Smooth muscle cell (in vitro differentiated cells): ENCODE measurements at regions not wholly inside any gene's neighbourhood (a gene's known extent, or its start where the extent isn't known, plus 50 kb on each side); places are given as distances from the start of the nearest gene placed in this dataset.

Source experiments
- DNase-seq: peaks from one replicate; lab custom pipeline; 2025; ENCODE audit not compliant: unreplicated experiment; lab: John Stamatoyannopoulos, UW
- H2AFZ ChIP-seq: fragments of 200-600 bp; sonication (generic); 2 replicates; pipeline ENCODE4 v1.6.0; 2016; ENCODE audit warnings: antibody characterized with exemption, low read depth, mild to moderate bottlenecking
- H3F3A ChIP-seq: fragments of 200-600 bp; sonication (generic); 2 replicates; pipeline ENCODE4 v1.6.0; 2017; ENCODE audit warnings: antibody characterized with exemption, low read depth
- H3K27ac ChIP-seq: fragments of 200-600 bp; sonication (generic); 2 replicates; pipeline ENCODE4 v1.5.1; 2016; ENCODE audit warnings: low read depth, mild to moderate bottlenecking
- H3K27me3 ChIP-seq: fragments of 200-600 bp; sonication (generic); 2 replicates; pipeline ENCODE4 v1.6.1; 2016; ENCODE audit warnings: low read depth, mild to moderate bottlenecking
- H3K36me3 ChIP-seq: fragments of 200-600 bp; sonication (generic); 2 replicates; pipeline ENCODE4 v1.5.1; 2016; ENCODE audit warnings: low read depth
- H3K4me1 ChIP-seq: fragments of 200-600 bp; sonication (generic); 2 replicates; pipeline ENCODE4 v1.5.1; 2016; ENCODE audit warnings: low read depth
- H3K4me2 ChIP-seq: fragments of 200-600 bp; sonication (generic); 2 replicates; pipeline ENCODE4 v1.6.0; 2016; ENCODE audit warnings: mild to moderate bottlenecking
- H3K4me3 ChIP-seq: fragments of 200-600 bp; sonication (generic); 2 replicates; pipeline ENCODE4 v1.5.1; 2016; ENCODE audit warnings: mild to moderate bottlenecking
- H3K79me2 ChIP-seq: fragments of 200-600 bp; sonication (generic); 2 replicates; pipeline ENCODE4 v1.6.0; 2016; ENCODE audit warnings: low read depth, mild to moderate bottlenecking
- H3K9ac ChIP-seq: fragments of 200-600 bp; sonication (generic); 2 replicates; pipeline ENCODE4 v1.6.0; 2016; ENCODE audit warnings: low read depth
- H3K9me3 ChIP-seq: fragments of 200-600 bp; sonication (generic); replicated peaks from 2 replicates; pipeline ENCODE4 v1.5.1; 2016; ENCODE audit warnings: low read depth
- H4K20me1 ChIP-seq: fragments of 200-600 bp; sonication (generic); 2 replicates; pipeline ENCODE4 v1.6.0; 2016; ENCODE audit warnings: low read depth
- WGBS: methylation state at CpG from one replicate; pipeline ENCODE4 v1.1.7; 2016; ENCODE audit warnings: low lambda C conversion rate; 5-methylcytosine and 5-hydroxymethylcytosine counted together
- TF ChIP-seq, protein P1 (sequence below): fragments of 200-600 bp; sonication (generic); IDR thresholded peaks from 2 replicates; pipeline ENCODE4 v1.5.1; 2017; ENCODE audit warnings: borderline replicate concordance, mild to moderate bottlenecking, antibody characterized with exemption; ENCODE audit not compliant: insufficient read depth, poor library complexity, severe bottlenecking

DNA sequence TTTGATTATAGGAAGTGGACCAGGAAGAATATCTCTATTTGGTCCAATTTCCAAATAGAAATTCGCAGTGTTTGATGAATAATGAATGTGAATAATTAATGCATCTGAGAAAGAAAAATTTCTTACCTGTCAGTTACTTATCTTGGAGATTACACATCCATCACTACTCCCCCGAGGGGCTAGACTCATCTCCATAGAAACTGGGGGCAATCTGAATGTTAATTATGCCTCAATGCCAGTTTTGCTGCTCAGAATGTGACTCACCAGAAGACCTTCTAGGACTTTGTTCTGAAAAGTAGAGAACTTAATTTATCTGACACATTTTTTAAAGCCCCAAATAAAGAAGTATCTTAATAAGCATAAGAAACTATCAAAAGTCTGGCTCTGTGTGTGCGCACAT is 233.4 kb upstream of the NR4A3 start:
- no peaks in the 10 kb centered on the region for H4K20me1 ChIP-seq
- no peak for DNase-seq
- H3K4me1 ChIP-seq = no peaks in the 10 kb centered on the region
- H3K27me3 ChIP-seq = no peaks in the 10 kb centered on the region
- H2AFZ ChIP-seq = no peak overlapping the region
- H3F3A ChIP-seq = no peaks in the 10 kb centered on the region
- H3K9me3 ChIP-seq = no peaks in the 10 kb centered on the region
- WGBS = 94% methylated on average over 3 of the region's 3 CpGs
- H3K4me3 ChIP-seq = no peak overlapping the region
- H3K27ac ChIP-seq = no peak overlapping the region
- no peaks in the 10 kb centered on the region for H3K36me3 ChIP-seq
- H3K4me2 ChIP-seq = no peak overlapping the region
- no peak overlapping the region for H3K9ac ChIP-seq
- TF ChIP-seq, protein P1, sequence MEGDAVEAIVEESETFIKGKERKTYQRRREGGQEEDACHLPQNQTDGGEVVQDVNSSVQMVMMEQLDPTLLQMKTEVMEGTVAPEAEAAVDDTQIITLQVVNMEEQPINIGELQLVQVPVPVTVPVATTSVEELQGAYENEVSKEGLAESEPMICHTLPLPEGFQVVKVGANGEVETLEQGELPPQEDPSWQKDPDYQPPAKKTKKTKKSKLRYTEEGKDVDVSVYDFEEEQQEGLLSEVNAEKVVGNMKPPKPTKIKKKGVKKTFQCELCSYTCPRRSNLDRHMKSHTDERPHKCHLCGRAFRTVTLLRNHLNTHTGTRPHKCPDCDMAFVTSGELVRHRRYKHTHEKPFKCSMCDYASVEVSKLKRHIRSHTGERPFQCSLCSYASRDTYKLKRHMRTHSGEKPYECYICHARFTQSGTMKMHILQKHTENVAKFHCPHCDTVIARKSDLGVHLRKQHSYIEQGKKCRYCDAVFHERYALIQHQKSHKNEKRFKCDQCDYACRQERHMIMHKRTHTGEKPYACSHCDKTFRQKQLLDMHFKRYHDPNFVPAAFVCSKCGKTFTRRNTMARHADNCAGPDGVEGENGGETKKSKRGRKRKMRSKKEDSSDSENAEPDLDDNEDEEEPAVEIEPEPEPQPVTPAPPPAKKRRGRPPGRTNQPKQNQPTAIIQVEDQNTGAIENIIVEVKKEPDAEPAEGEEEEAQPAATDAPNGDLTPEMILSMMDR = no peak
- H3K79me2 ChIP-seq = no peaks in the 10 kb centered on the region

DNA sequence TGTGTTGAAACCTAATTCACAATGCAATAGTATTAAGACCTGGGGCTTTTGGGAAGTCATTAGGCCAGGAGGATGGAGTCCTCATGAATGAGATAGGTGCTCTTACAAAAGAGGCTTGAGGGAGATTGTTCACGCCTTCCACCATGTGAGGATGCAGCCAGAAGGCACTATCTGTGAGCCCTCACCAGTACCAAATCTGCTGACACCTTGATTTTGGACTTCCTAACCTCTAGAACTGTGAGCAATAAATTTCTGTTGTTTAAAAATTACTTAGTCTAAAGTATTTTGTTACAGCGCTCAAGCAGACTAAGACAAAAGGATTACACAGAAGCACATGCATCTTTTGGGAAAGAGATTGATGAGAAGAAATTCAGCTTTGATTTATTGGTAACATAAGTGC is 232.9 kb upstream of the NR4A3 start:
- H3K4me2 ChIP-seq = no peak overlapping the region
- 100% methylated on average over 2 of the region's 2 CpGs for WGBS

DNA sequence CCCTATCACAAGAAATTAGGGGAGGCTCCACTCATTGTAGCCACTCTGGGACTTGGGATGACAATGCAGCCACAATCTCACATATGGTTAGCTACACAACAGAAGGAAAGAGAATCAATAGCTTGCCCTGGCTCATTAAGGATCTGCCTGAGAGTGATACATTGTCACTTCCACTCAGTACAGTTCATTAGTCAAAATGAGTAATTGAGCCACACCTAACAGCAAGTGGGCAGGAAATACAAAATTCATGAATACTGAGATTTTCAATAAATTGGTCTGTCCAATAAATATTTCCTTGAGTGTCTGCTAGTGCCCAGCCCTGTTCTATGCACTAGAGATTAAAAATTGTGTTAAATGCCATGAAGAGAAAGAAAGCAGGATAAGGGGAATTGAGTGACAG is 231.3 kb upstream of the NR4A3 start:
- no peaks in the 10 kb centered on the region for H3K36me3 ChIP-seq
- no peak overlapping the region for H3K27ac ChIP-seq
- H4K20me1 ChIP-seq = no peaks in the 10 kb centered on the region
- H3K4me2 ChIP-seq = no peak overlapping the region
- H3K4me3 ChIP-seq = no peak overlapping the region
- H3K4me1 ChIP-seq = no peaks in the 10 kb centered on the region
- H3K9ac ChIP-seq = no peak overlapping the region
- TF ChIP-seq, protein P1 = no peak
- no peak for DNase-seq
- H3K79me2 ChIP-seq = no peaks in the 10 kb centered on the region
- no peaks in the 10 kb centered on the region for H3K9me3 ChIP-seq
- no peaks in the 10 kb centered on the region for H3F3A ChIP-seq
- H3K27me3 ChIP-seq = no peaks in the 10 kb centered on the region
- H2AFZ ChIP-seq = no peak overlapping the region

More for the DNA sequence above, 232.9 kb upstream of the NR4A3 start:
- no peaks in the 10 kb centered on the region for H3F3A ChIP-seq
- no peak overlapping the region for H3K27ac ChIP-seq
- no peaks in the 10 kb centered on the region for H3K36me3 ChIP-seq
- H3K9me3 ChIP-seq = no peaks in the 10 kb centered on the region
- no peak overlapping the region for H2AFZ ChIP-seq
- DNase-seq = no peak
- TF ChIP-seq, protein P1 = no peak
- no peaks in the 10 kb centered on the region for H4K20me1 ChIP-seq
- no peaks in the 10 kb centered on the region for H3K79me2 ChIP-seq
- H3K4me1 ChIP-seq = no peaks in the 10 kb centered on the region
- no peak overlapping the region for H3K9ac ChIP-seq
- no peaks in the 10 kb centered on the region for H3K27me3 ChIP-seq
- no peak overlapping the region for H3K4me3 ChIP-seq

DNA sequence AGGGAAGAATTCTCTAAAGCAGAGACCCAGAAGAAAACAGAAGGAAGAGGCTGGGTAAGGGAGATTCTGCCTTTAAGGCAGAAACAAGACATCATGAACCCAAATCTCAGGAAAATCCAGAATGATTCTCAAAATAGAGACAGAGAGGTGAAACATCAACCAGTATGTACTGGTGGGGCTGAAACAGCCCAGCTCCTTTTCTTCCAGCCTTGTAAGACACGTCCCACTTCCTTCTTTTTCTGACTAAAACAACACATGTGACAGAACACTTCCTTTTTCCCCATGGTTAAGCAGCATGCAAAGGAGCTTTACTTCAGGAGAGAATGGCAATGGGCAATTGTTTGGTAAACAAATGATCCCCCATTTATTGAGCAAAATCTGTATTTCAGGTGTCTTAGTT is 230.8 kb upstream of the NR4A3 start:
- 65% methylated on average over 1 of the region's 1 CpG for WGBS

More for the DNA sequence above, 230.8 kb upstream of the NR4A3 start:
- TF ChIP-seq, protein P1 = no peak
- Histone ChIP-seq H4K20me1 (no peaks in the 10 kb centered on the region), H3K9ac (no peak overlapping the region), H3K9me3 (no peaks in the 10 kb centered on the region), H3K4me3 (no peak overlapping the region), H3K4me1 (no peaks in the 10 kb centered on the region), H3K27me3 (no peaks in the 10 kb centered on the region), H3F3A (no peaks in the 10 kb centered on the region), H3K4me2 (no peak overlapping the region), H3K36me3 (no peaks in the 10 kb centered on the region), H3K27ac (no peak overlapping the region), H3K79me2 (no peaks in the 10 kb centered on the region), H2AFZ (no peak overlapping the region)
- no peak for DNase-seq
